NCI-H1092 (cell line): ENCODE measurements at regions not wholly inside any gene's neighbourhood (a gene's known extent, or its start where the extent isn't known, plus 50 kb on each side); places are given as distances from the start of the nearest gene placed in this dataset.

Source experiments
- DNase-seq: peaks from one replicate; lab custom pipeline; 2025; lab: John Stamatoyannopoulos, UW

DNA sequence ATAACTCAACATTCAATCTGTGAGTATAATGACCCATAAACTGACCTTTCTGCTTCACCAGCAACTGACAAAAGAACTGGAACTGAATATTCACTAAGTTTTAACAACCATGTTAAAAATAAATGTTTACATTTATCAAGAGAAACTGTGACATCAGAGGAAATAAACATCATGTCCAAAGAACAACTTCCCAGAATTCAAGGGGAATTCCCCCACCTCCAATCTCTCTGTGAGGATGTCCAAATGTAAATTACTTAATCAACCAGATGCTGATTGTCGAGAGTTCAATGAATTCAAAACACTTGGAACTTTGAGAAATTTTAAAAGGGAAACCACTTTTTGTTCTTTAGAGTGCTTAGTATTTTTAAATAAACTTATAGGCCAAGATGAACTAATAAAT lies 365.6 kb upstream of the ADGRL2 start:
- no peak for DNase-seq

DNA sequence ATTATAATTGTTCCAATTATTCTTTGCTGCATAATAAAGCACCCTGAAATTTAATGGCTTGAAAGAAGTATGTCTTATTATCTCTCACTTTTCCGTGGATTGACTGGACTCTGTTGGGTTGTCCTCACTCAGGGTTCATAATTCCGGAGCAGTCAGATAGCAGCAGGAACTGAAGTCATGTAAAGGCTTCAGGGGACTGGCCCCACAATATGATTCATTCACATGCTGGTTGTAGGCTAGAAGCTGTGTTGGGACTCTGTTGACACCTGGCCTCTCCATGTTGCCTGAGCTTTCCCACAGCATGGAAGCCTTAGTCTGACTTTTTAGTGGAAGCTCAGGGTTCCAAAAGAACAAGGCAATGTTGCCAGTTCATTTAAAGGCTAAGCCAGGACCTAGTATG lies 367.1 kb upstream of the ADGRL2 start:
- no peak for DNase-seq

GRCh38 chr1:81432654-81433109 lies 368.1 kb upstream of the ADGRL2 start:
- DNase-seq: no peak

GRCh38 chr1:81432059-81432458 lies 368.7 kb upstream of the ADGRL2 start:
- no peak for DNase-seq

- DNase-seq: no peak
These were observed 369.1 kb upstream of the ADGRL2 start for GRCh38 chr1:81431624-81432000.

GRCh38 chr1:81430955-81431623 lies 369.6 kb upstream of the ADGRL2 start:
- no peak for DNase-seq

GRCh38 chr1:81430236-81430938 lies 370.3 kb upstream of the ADGRL2 start:
- no peak for DNase-seq

DNA sequence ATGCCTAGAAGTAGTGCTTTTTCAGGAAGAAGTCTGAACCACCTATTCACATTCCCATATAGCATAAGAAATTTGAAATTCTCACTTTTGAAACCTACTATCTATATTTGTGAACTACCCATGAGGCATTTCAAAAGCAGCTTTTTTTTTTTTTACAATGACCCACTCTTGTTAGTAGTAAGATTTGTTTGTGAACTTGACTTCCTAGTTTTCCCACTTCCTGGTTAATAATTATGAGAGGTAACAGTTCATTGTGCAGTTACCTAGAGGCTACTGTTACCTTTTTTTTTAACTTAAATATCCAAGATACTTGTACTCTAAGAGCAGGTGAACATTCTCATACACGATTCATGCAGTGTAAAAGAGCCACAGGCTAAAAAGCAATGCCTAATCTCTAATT lies 371.7 kb upstream of the ADGRL2 start:
- DNase-seq: no peak

DNA sequence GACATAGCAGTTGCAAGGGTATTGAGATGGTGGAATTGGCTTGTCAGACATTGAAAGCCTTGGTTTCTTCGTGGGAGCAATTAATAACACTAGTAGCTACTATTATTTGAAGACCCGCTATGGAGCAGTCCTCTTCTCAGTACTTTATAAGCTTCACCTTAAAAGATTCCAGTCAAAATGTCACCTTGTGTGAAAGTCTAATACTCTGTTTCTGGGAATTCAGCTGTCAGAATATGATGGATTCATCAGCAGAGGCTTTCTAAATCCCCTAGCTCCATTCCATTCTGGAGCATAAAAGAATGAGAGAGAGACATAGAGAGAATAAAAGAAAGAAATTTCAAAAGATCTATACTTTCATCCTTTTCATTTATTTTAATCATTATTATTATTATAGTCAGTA lies 375.9 kb upstream of the ADGRL2 start:
- DNase-seq: no peak

DNA sequence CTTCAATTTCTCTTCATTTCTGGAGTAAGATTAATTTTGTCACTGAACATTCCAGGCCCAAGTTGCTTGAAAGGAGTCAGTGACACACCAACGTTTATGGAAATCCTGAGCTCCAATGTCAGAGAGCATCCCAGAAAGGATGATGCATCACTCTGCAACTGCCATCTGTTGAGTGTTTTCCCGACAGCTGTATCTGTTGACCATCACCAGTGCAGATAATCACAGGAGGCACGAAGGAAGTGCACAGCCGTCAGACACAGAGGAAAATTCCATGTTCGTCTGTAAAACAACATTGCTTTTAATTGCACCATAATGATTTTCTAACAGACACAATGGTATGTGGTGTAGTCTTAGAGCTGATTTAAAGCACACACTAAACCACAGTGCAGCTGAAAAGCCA lies 376.7 kb upstream of the ADGRL2 start:
- no peak for DNase-seq

GRCh38 chr1:81420760-81421159 lies 380.0 kb upstream of the ADGRL2 start:
- no peak for DNase-seq

DNA sequence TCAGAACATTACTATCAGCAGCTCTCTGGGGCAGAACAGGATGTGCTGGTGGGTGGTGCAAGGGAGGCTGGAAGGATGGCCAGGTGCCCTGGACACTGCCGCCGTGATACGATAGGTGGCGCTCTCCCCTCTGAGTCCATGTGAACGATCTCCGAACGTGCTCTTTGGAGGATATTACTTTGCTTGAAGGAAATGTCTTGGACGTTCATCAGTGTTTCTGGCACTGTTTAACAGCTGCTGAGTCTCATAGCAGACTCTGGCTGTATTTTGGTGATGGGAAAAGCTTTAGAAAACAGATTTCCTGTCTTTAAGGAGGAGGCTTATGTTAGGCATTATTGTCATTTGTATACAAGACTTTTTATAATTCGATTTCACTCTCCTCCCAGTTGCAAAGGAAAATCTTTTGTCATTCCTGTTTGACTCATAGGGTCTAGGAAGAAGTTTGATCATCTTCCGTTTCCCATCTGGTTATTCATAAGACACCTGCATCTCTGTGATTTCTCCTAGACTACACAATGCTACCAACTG lies 386.2 kb upstream of the ADGRL2 start:
- peak; percentile 51 for DNase-seq

- DNase-seq: no peak
These were observed 387.8 kb upstream of the ADGRL2 start for GRCh38 chr1:81412954-81413353.

- DNase-seq: no peak
These were observed 389.8 kb upstream of the ADGRL2 start for GRCh38 chr1:81410941-81411340.

DNA sequence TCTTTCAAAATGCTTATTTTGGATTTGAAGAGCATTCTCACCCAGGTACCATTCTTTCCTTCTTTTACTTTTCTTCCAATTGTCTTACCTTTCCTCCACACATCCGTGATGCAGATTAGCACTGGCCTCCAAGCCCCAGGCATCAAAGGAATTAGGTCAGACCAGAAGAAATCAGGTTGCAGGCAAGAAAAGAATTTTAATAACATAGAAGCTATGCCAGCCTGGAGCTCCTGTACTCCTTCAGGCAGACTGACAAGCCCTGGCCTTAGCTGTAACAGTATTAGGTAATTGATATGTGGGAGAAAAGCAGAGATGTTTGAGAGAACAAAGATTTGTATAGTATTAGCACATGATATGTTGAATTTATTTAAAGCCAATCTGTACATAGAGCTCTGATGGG lies 390.4 kb upstream of the ADGRL2 start:
- DNase-seq: no peak

DNA sequence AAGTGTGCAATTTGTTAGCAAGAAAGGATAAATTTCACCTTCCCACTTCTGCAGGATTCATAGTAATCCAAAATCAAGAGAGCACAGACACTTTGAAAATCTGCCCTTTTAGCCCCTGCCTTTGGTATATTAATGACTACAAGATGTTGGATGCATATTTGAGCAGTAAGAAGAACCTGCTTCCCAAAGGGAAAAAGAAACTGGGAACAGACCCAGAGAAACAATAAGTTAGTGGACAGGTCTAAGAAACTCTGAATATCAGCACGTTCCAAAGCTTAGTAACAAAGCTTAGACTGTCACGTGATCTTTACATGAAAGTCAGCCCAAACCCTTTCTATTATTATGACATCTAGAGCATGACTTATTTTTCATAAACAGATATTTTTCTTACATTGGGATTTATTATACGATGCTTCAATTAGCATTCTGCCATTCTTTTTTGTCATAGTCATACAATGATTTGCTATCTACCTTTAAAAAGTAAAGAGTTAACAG lies 390.9 kb upstream of the ADGRL2 start:
- DNase-seq: no peak

DNA sequence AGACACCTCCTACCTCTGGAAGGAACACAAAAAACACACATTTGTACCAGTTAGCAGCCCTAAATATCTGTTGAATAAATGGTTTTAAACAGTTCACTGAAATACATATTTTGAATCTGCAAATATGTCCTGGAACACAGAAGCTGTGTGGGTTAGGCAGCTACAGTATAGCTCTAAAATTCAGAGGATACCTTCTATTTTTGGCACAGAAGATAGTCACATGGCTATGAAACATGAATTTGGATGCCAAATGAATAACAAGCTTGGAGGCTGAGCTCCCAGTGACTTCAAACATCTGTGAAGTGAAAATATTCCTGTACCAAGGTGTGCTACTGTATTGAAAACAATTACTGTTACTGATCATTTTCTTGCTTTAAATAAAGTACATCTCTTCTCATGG lies 391.5 kb upstream of the ADGRL2 start:
- DNase-seq: no peak

- DNase-seq: no peak
These were observed 392.3 kb upstream of the ADGRL2 start for GRCh38 chr1:81408419-81408818.

- DNase-seq: no peak
These were observed 393.5 kb upstream of the ADGRL2 start for GRCh38 chr1:81407000-81407821.

- no peak for DNase-seq
These were observed 394.3 kb upstream of the ADGRL2 start for GRCh38 chr1:81406292-81406999.

- no peak for DNase-seq
These were observed 402.7 kb upstream of the ADGRL2 start for GRCh38 chr1:81398041-81398440.
